ENCODE measurements at regions not wholly inside any gene's neighbourhood (a gene's known extent, or its start where the extent isn't known, plus 50 kb on each side); places are given as distances from the start of the nearest gene placed in this dataset.

- Histone ChIP-seq H3K9me3 (ENCODE audit: severe bottlenecking) (no peaks in the 10 kb centered on the region), H3K27ac (no peak overlapping the region), H3K36me3 (no peaks in the 10 kb centered on the region), H3K27me3 (ENCODE audit: insufficient read depth, low read depth, severe bottlenecking) (no peaks in the 10 kb centered on the region), H3K4me3 (ENCODE audit: low read depth, low read length) (no peak overlapping the region)
- no peak for DNase-seq
- TF ChIP-seq CTCF (IDR thresholded peaks at IDR 0.05; ENCODE audit: low read depth, low read length) = no peak
Observed at GRCh38 chr10:36115364-36115763, 473.3 kb upstream of the FZD8 start.

- Histone ChIP-seq H3K36me3 (no peaks in the 10 kb centered on the region), H3K9me3 (ENCODE audit: severe bottlenecking) (no peaks in the 10 kb centered on the region), H3K4me3 (ENCODE audit: low read depth, low read length) (no peak overlapping the region), H3K27ac (no peak overlapping the region), H3K27me3 (ENCODE audit: insufficient read depth, low read depth, severe bottlenecking) (no peaks in the 10 kb centered on the region)
- no peak for DNase-seq
- no peak for TF ChIP-seq CTCF (IDR thresholded peaks at IDR 0.05; ENCODE audit: low read depth, low read length)
Observed at GRCh38 chr10:36114913-36115312, 472.8 kb upstream of the FZD8 start.

- no peak for DNase-seq
- Histone ChIP-seq H3K27ac (no peak overlapping the region), H3K27me3 (ENCODE audit: insufficient read depth, low read depth, severe bottlenecking) (no peaks in the 10 kb centered on the region), H3K4me3 (ENCODE audit: low read depth, low read length) (no peak overlapping the region), H3K36me3 (no peaks in the 10 kb centered on the region), H3K9me3 (ENCODE audit: severe bottlenecking) (no peaks in the 10 kb centered on the region)
- no peak for TF ChIP-seq CTCF (IDR thresholded peaks at IDR 0.05; ENCODE audit: low read depth, low read length)
Observed at GRCh38 chr10:36114141-36114540, 472.0 kb upstream of the FZD8 start.

GRCh38 chr10:36111676-36112075 is 469.6 kb upstream of the FZD8 start:
- no peak for TF ChIP-seq CTCF (IDR thresholded peaks at IDR 0.05; ENCODE audit: low read depth, low read length)
- DNase-seq = no peak
- no peaks in the 10 kb centered on the region for H3K9me3 ChIP-seq (ENCODE audit: severe bottlenecking)
- H3K27ac ChIP-seq = no peak overlapping the region
- no peak overlapping the region for H3K4me3 ChIP-seq (ENCODE audit: low read depth, low read length)
- no peaks in the 10 kb centered on the region for H3K27me3 ChIP-seq (ENCODE audit: insufficient read depth, low read depth, severe bottlenecking)
- H3K36me3 ChIP-seq = no peaks in the 10 kb centered on the region

- no peaks in the 10 kb centered on the region for H3K27me3 ChIP-seq (ENCODE audit: insufficient read depth, low read depth, severe bottlenecking)
- no peak overlapping the region for H3K27ac ChIP-seq
- no peak overlapping the region for H3K4me3 ChIP-seq (ENCODE audit: low read depth, low read length)
- TF ChIP-seq CTCF (IDR thresholded peaks at IDR 0.05; ENCODE audit: low read depth, low read length) = no peak
- no peaks in the 10 kb centered on the region for H3K9me3 ChIP-seq (ENCODE audit: severe bottlenecking)
- DNase-seq = no peak
- H3K36me3 ChIP-seq = no peaks in the 10 kb centered on the region
Observed at GRCh38 chr10:36110097-36110496, 468.0 kb upstream of the FZD8 start.

GRCh38 chr10:36109399-36110023 is 467.4 kb upstream of the FZD8 start:
- no peak for TF ChIP-seq CTCF (IDR thresholded peaks at IDR 0.05; ENCODE audit: low read depth, low read length)
- Histone ChIP-seq H3K4me3 (ENCODE audit: low read depth, low read length) (no peak overlapping the region), H3K27me3 (ENCODE audit: insufficient read depth, low read depth, severe bottlenecking) (no peaks in the 10 kb centered on the region), H3K27ac (no peak overlapping the region), H3K36me3 (no peaks in the 10 kb centered on the region), H3K9me3 (ENCODE audit: severe bottlenecking) (no peaks in the 10 kb centered on the region)
- no peak for DNase-seq
